HEK293 (cell line): ENCODE measurements at regions not wholly inside any gene's neighbourhood (a gene's known extent, or its start where the extent isn't known, plus 50 kb on each side); places are given as distances from the start of the nearest gene placed in this dataset.
A peak's percentile ranks its signal among the peaks of the same experiment; 100 is the strongest.
"Not testable (repeated sequence)": the region's sequence is repeated elsewhere in the genome, so short reads cannot be mapped to it uniquely, and the experiment has no call there.

Source experiments
- CTCF ChIA-PET: fragments of 350-600 bp; formaldehyde crosslinking; extraction: SDS; loops from one replicate; lab custom pipeline; 2021; ENCODE audit warnings: antibody characterized with exemption; lab: Yijun Ruan, JAX
- POLR2A ChIA-PET: fragments of 300-600 bp; formaldehyde crosslinking; extraction: SDS; loops from one replicate; lab custom pipeline; 2020; ENCODE audit warnings: antibody characterized with exemption, inconsistent platforms; lab: Yijun Ruan, JAX
- H3K27ac ChIP-seq: fragments of 200-500 bp; sonication (Bioruptor generic); 2 replicates; pipeline ENCODE4 v1.5.1; 2014; ENCODE audit warnings: low read depth, low read length, control low read depth, inconsistent platforms; ENCODE audit errors: extremely low read depth
- H3K36me3 ChIP-seq, 2 experiments: fragments of 200-500 bp in 1 of 2; sonication (Bioruptor generic) in 1 of 2; 1 replicate in 1 of 2; 2 replicates in 1 of 2; pipeline ENCODE4 v1.5.1; 2014 to 2017; ENCODE audit warnings: inconsistent platforms in 2 of 2, low read length in 2 of 2; ENCODE audit not compliant: control insufficient read depth in 2 of 2, insufficient read depth in 1 of 2
- H3K4me1 ChIP-seq: fragments of 200-500 bp; sonication (Bioruptor generic); 2 replicates; pipeline ENCODE4 v1.5.1; 2014; ENCODE audit warnings: mild to moderate bottlenecking, low read length, inconsistent platforms; ENCODE audit not compliant: control insufficient read depth, insufficient read depth
- H3K4me3 ChIP-seq: 2 replicates; pipeline ENCODE4 v1.5.1; 2011; ENCODE audit warnings: low read depth, mild to moderate bottlenecking, control low read depth, low read length, moderate library complexity
- H3K9me3 ChIP-seq: fragments of 200-500 bp; sonication (Bioruptor generic); 2 replicates; pipeline ENCODE4 v1.5.1; 2014; ENCODE audit warnings: low read depth, low read length, inconsistent platforms; ENCODE audit not compliant: control insufficient read depth, insufficient read depth
- FEZF1 ChIP-seq: fragments of 450-650 bp; formaldehyde crosslinking; IDR thresholded peaks from 2 replicates; pipeline ENCODE4 v1.5.1; 2016; ENCODE audit warnings: missing biosample characterization, missing genetic modification characterization
- KLF10 ChIP-seq: fragments of 450-650 bp; IDR thresholded peaks from 2 replicates; pipeline ENCODE4 v1.5.1; 2018; ENCODE audit warnings: missing biosample characterization, mild to moderate bottlenecking, missing genetic modification characterization
- KLF17 ChIP-seq: fragments of 450-650 bp; formaldehyde crosslinking; IDR thresholded peaks from 2 replicates; pipeline ENCODE4 v1.5.1; 2016; ENCODE audit warnings: missing biosample characterization, missing genetic modification characterization
- PRDM10 ChIP-seq: fragments of 450-650 bp; formaldehyde crosslinking; IDR thresholded peaks from 2 replicates; pipeline ENCODE4 v1.5.1; 2016; ENCODE audit warnings: missing biosample characterization, missing genetic modification characterization
- SETDB1 ChIP-seq: IDR thresholded peaks from one replicate; pipeline ENCODE4 v1.6.1; 2017; ENCODE audit warnings: mild to moderate bottlenecking, low read length, moderate library complexity, mixed read lengths; ENCODE audit not compliant: insufficient read length
- SP2 ChIP-seq: fragments of 450-650 bp; formaldehyde crosslinking; IDR thresholded peaks from 2 replicates; pipeline ENCODE4 v1.5.1; 2016; ENCODE audit warnings: missing biosample characterization, missing genetic modification characterization
- ZBTB17 ChIP-seq: fragments of 450-650 bp; formaldehyde crosslinking; IDR thresholded peaks from 2 replicates; pipeline ENCODE4 v1.5.1; 2016; ENCODE audit warnings: missing biosample characterization, missing genetic modification characterization
- ZBTB21 ChIP-seq: fragments of 450-650 bp; formaldehyde crosslinking; IDR thresholded peaks from 2 replicates; pipeline ENCODE4 v1.5.1; 2017; ENCODE audit warnings: missing biosample characterization, missing genetic modification characterization
- ZBTB26 ChIP-seq: fragments of 450-650 bp; formaldehyde crosslinking; optimal IDR thresholded peaks from 2 replicates; pipeline ENCODE3; 2016; ENCODE audit warnings: missing biosample characterization, mild to moderate bottlenecking, missing genetic modification characterization
- ZBTB8A ChIP-seq: fragments of 450-650 bp; formaldehyde crosslinking; IDR thresholded peaks from 2 replicates; pipeline ENCODE4 v1.5.1; 2016; ENCODE audit warnings: missing biosample characterization, missing genetic modification characterization
- ZNF146 ChIP-seq: fragments of 450-650 bp; formaldehyde crosslinking; IDR thresholded peaks from 2 replicates; pipeline ENCODE4 v1.5.1; 2016; ENCODE audit warnings: missing biosample characterization, missing genetic modification characterization
- ZNF23 ChIP-seq: fragments of 450-650 bp; formaldehyde crosslinking; IDR thresholded peaks from 2 replicates; pipeline ENCODE4 v1.5.1; 2016; ENCODE audit warnings: missing biosample characterization, missing genetic modification characterization, borderline replicate concordance
- ZNF335 ChIP-seq: fragments of 450-650 bp; formaldehyde crosslinking; conservative IDR thresholded peaks from 2 replicates; pipeline ENCODE4 v1.5.1; 2016; ENCODE audit warnings: missing biosample characterization, missing genetic modification characterization
- ZNF513 ChIP-seq: fragments of 450-650 bp; IDR thresholded peaks from 2 replicates; pipeline ENCODE4 v1.5.1; 2018; ENCODE audit warnings: missing biosample characterization, missing genetic modification characterization
- ZNF624 ChIP-seq: fragments of 450-650 bp; formaldehyde crosslinking; IDR thresholded peaks from 2 replicates; pipeline ENCODE4 v1.5.1; 2017; ENCODE audit warnings: missing biosample characterization, missing genetic modification characterization
- ZNF629 ChIP-seq: fragments of 450-650 bp; formaldehyde crosslinking; IDR thresholded peaks from 2 replicates; pipeline ENCODE4 v1.5.1; 2017; ENCODE audit warnings: missing biosample characterization, missing genetic modification characterization
- ZNF76 ChIP-seq: fragments of 450-650 bp; formaldehyde crosslinking; IDR thresholded peaks from 2 replicates; pipeline ENCODE4; 2016; ENCODE audit warnings: low read depth, missing biosample characterization, missing genetic modification characterization, borderline replicate concordance
- TF ChIP-seq, protein P1 (sequence below): fragments of 450-650 bp; formaldehyde crosslinking; IDR thresholded peaks from 2 replicates; pipeline ENCODE4 v1.5.1; 2016; ENCODE audit warnings: missing biosample characterization, missing genetic modification characterization, low read depth

- peak; percentile 91 for TF ChIP-seq PRDM10
- TF ChIP-seq ZBTB17 (tag by site-specific recombination) = peak; percentile 41; the same call in 1 of the 2 replicates
- TF ChIP-seq ZBTB26 (tag by site-specific recombination) = peak; percentile 53
- peak; percentile 31; the same call in 1 of the 2 replicates for TF ChIP-seq ZNF23 (tag by site-specific recombination)
- peak; percentile 20 for TF ChIP-seq SETDB1
- peak; percentile 26; the same call in 1 of the 2 replicates for TF ChIP-seq ZNF146 (tag by site-specific recombination)
- peak; percentile 87 for TF ChIP-seq ZNF624 (tag by site-specific recombination)
- peak; percentile 59; the same call in 1 of the 2 replicates for TF ChIP-seq ZNF513 (tag by site-specific recombination)
- TF ChIP-seq KLF17 = peak; percentile 61; the same call in 1 of the 2 replicates
- peak; percentile 88 for TF ChIP-seq KLF10 (tag by site-specific recombination)
Observed at GRCh38 chr1:146376708-146377496, 148.1 kb upstream of the NOTCH2NLA start (continued).

GRCh38 chr1:146376309-146376707, 147.5 kb upstream of the NOTCH2NLA start:
- H3K9me3 ChIP-seq, CTCF ChIA-PET, H3K36me3 ChIP-seq, H3K4me1 ChIP-seq: not testable (repeated sequence)
- TF ChIP-seq SP2 (peak; percentile 75), ZNF335 (tag by site-specific recombination) (0 out of 2 replicates have a peak, but pooled peaks have one; percentile 30), ZBTB21 (peak; percentile 76), FEZF1 (tag by site-specific recombination) (peak; percentile 89), ZNF629 (tag by site-specific recombination) (peak; percentile 81), ZNF76 (tag by site-specific recombination) (peak; percentile 55), ZBTB8A (tag by site-specific recombination) (0 out of 2 replicates have a peak, but pooled peaks have one; percentile 26)
- TF ChIP-seq, protein P1, sequence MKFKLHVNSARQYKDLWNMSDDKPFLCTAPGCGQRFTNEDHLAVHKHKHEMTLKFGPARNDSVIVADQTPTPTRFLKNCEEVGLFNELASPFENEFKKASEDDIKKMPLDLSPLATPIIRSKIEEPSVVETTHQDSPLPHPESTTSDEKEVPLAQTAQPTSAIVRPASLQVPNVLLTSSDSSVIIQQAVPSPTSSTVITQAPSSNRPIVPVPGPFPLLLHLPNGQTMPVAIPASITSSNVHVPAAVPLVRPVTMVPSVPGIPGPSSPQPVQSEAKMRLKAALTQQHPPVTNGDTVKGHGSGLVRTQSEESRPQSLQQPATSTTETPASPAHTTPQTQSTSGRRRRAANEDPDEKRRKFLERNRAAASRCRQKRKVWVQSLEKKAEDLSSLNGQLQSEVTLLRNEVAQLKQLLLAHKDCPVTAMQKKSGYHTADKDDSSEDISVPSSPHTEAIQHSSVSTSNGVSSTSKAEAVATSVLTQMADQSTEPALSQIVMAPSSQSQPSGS (tag by site-specific recombination) = peak; percentile 85
- H3K4me3 ChIP-seq = peak overlapping the region; percentile 14; the same call in 1 of the 2 replicates
- peak overlapping the region; percentile 69 for H3K27ac ChIP-seq
- POLR2A ChIA-PET = interaction anchor here (1.0 to 3.4 kb wide), 3 partner anchors 11 to 867 kb away, joined by 3 to 53 read pairs (median 5); no protein-coding TSS in a partner anchor

- POLR2A ChIA-PET, CTCF ChIA-PET, H3K27ac ChIP-seq, H3K4me3 ChIP-seq, H3K4me1 ChIP-seq, H3K36me3 ChIP-seq, H3K9me3 ChIP-seq: not testable (repeated sequence)
Observed at GRCh38 chr1:146375108-146375507, 146.3 kb upstream of the NOTCH2NLA start.
